NCI-H146 treated with DMSO at 0.1 percent for 48 hours (cell line): ENCODE measurements at regions not wholly inside any gene's neighbourhood (a gene's known extent, or its start where the extent isn't known, plus 50 kb on each side); places are given as distances from the start of the nearest gene placed in this dataset.
"Not testable (repeated sequence)": the region's sequence is repeated elsewhere in the genome, so short reads cannot be mapped to it uniquely, and the experiment has no call there.

Experiments used
- DNase-seq: peaks from one replicate; lab custom pipeline; 2025; ENCODE audit not compliant: unreplicated experiment; lab: John Stamatoyannopoulos, UW

- DNase-seq, result no peak
Observed at GRCh38 chr5:43837091-43837490, 234.1 kb downstream of the NNT start.

GRCh38 chr5:43833961-43834360 lies 231.0 kb downstream of the NNT start:
- no peak for DNase-seq

- not testable (repeated sequence) for DNase-seq
Observed at GRCh38 chr5:43824325-43824964, 221.5 kb downstream of the NNT start.

- DNase-seq, result not testable (repeated sequence)
Observed at GRCh38 chr5:43818394-43818793, 215.4 kb downstream of the NNT start.

- no peak for DNase-seq
Observed at GRCh38 chr5:43815497-43815896, 212.5 kb downstream of the NNT start.

- no peak for DNase-seq
Observed at GRCh38 chr5:43804723-43805122, 201.7 kb downstream of the NNT start.

- no peak for DNase-seq
Observed at GRCh38 chr5:43804041-43804440, 201.1 kb downstream of the NNT start.

- no peak for DNase-seq
Observed at GRCh38 chr5:43802651-43803050, 199.7 kb downstream of the NNT start.

GRCh38 chr5:43802119-43802518 lies 199.1 kb downstream of the NNT start:
- DNase-seq, result no peak

- no peak for DNase-seq
Observed at GRCh38 chr5:43798740-43799139, 195.8 kb downstream of the NNT start.

GRCh38 chr5:43791880-43792279 lies 188.9 kb downstream of the NNT start:
- not testable (repeated sequence) for DNase-seq

- no peak for DNase-seq
Observed at GRCh38 chr5:43785198-43785597, 182.2 kb downstream of the NNT start.

- DNase-seq, result no peak
Observed at GRCh38 chr5:43780586-43780985, 177.6 kb downstream of the NNT start.

- DNase-seq, result no peak
Observed at GRCh38 chr5:43774881-43775399, 172.0 kb downstream of the NNT start.

- no peak for DNase-seq
Observed at GRCh38 chr5:43773478-43773844, 170.5 kb downstream of the NNT start.

GRCh38 chr5:43772764-43773477 lies 169.9 kb downstream of the NNT start:
- no peak for DNase-seq

GRCh38 chr5:43772458-43772763 lies 169.4 kb downstream of the NNT start:
- DNase-seq, result no peak

- no peak for DNase-seq
Observed at GRCh38 chr5:43771611-43772031, 168.6 kb downstream of the NNT start.

- no peak for DNase-seq
Observed at GRCh38 chr5:43769571-43770355, 166.8 kb downstream of the NNT start.
